ENCODE measurements at regions not wholly inside any gene's neighbourhood (a gene's known extent, or its start where the extent isn't known, plus 50 kb on each side); places are given as distances from the start of the nearest gene placed in this dataset.

GRCh38 chr2:239685965-239686364 lies 285.1 kb upstream of the HDAC4 start:
- TF ChIP-seq CTCF (IDR thresholded peaks at IDR 0.05; ENCODE audit: low read depth, low read length): no peak
- no peaks in the 10 kb centered on the region for H3K36me3 ChIP-seq
- peaks cover 33% of the 10 kb centered on the region for H3K27me3 ChIP-seq
- DNase-seq: no peak
- no peaks in the 10 kb centered on the region for H3K9me3 ChIP-seq
- no peak overlapping the region for H3K4me3 ChIP-seq (ENCODE audit: low read depth, low read length)
- H3K4me1 ChIP-seq: no peaks in the 10 kb centered on the region

- Histone ChIP-seq H3K4me3 (ENCODE audit: low read depth, low read length) (no peak overlapping the region), H3K27me3 (peaks cover 34% of the 10 kb centered on the region), H3K4me1 (no peaks in the 10 kb centered on the region), H3K36me3 (no peaks in the 10 kb centered on the region), H3K9me3 (no peaks in the 10 kb centered on the region)
- no peak for TF ChIP-seq CTCF (IDR thresholded peaks at IDR 0.05; ENCODE audit: low read depth, low read length)
- no peak for DNase-seq
Observed at GRCh38 chr2:239685556-239685955, 284.7 kb upstream of the HDAC4 start.

- no peaks in the 10 kb centered on the region for H3K36me3 ChIP-seq
- H3K4me1 ChIP-seq: no peaks in the 10 kb centered on the region
- H3K9me3 ChIP-seq: no peaks in the 10 kb centered on the region
- no peak overlapping the region for H3K4me3 ChIP-seq (ENCODE audit: low read depth, low read length)
- peaks cover 34% of the 10 kb centered on the region for H3K27me3 ChIP-seq
- DNase-seq: no peak
- no peak for TF ChIP-seq CTCF (IDR thresholded peaks at IDR 0.05; ENCODE audit: low read depth, low read length)
Observed at GRCh38 chr2:239684996-239685395, 284.2 kb upstream of the HDAC4 start.

GRCh38 chr2:239684271-239684810 lies 283.5 kb upstream of the HDAC4 start:
- Histone ChIP-seq H3K27me3 (peaks cover 33% of the 10 kb centered on the region), H3K4me3 (ENCODE audit: low read depth, low read length) (no peak overlapping the region), H3K9me3 (no peaks in the 10 kb centered on the region), H3K36me3 (no peaks in the 10 kb centered on the region), H3K4me1 (no peaks in the 10 kb centered on the region)
- TF ChIP-seq CTCF (IDR thresholded peaks at IDR 0.05; ENCODE audit: low read depth, low read length): no peak
- no peak for DNase-seq

GRCh38 chr2:239682518-239682917 lies 281.7 kb upstream of the HDAC4 start:
- Histone ChIP-seq H3K27me3 (peaks cover 20% of the 10 kb centered on the region; the same call in 1 of the 2 replicates), H3K36me3 (no peaks in the 10 kb centered on the region), H3K4me1 (no peaks in the 10 kb centered on the region), H3K9me3 (no peaks in the 10 kb centered on the region), H3K4me3 (ENCODE audit: low read depth, low read length) (no peak overlapping the region)
- no peak for TF ChIP-seq CTCF (IDR thresholded peaks at IDR 0.05; ENCODE audit: low read depth, low read length)
- DNase-seq: no peak

- Histone ChIP-seq H3K4me1 (no peaks in the 10 kb centered on the region), H3K27me3 (peaks cover 13% of the 10 kb centered on the region; the same call in 1 of the 2 replicates), H3K4me3 (ENCODE audit: low read depth, low read length) (no peak overlapping the region), H3K36me3 (no peaks in the 10 kb centered on the region), H3K9me3 (no peaks in the 10 kb centered on the region)
- DNase-seq: no peak
- TF ChIP-seq CTCF (IDR thresholded peaks at IDR 0.05; ENCODE audit: low read depth, low read length): no peak
Observed at GRCh38 chr2:239679755-239680154, 278.9 kb upstream of the HDAC4 start.
